Astrocyte (in vitro differentiated cells and primary cell): ENCODE measurements at regions not wholly inside any gene's neighbourhood (a gene's known extent, or its start where the extent isn't known, plus 50 kb on each side); places are given as distances from the start of the nearest gene placed in this dataset.

ENCODE experiments used
- DNase-seq: peaks from one replicate; pipeline ENCODE4 v3.0.0-alpha.2; 2010; ENCODE audit warnings: low read depth
- FAIRE-seq: peaks from 2 replicates; lab custom pipeline; 2011; peaks lifted over from hg19 to GRCh38; lab: Jason Lieb, UNC
- H2AFZ ChIP-seq: 2 replicates; pipeline ENCODE4 v1.6.0; 2012; ENCODE audit warnings: low read depth, low read length, inconsistent platforms
- H3K27ac ChIP-seq: 2 replicates; pipeline ENCODE4 v1.5.1; 2011; ENCODE audit warnings: low read depth, low read length, inconsistent platforms
- H3K27me3 ChIP-seq: 2 replicates; pipeline ENCODE4 v1.6.0; 2011; ENCODE audit warnings: low read length, inconsistent platforms; ENCODE audit not compliant: insufficient read depth
- H3K36me3 ChIP-seq: 2 replicates; pipeline ENCODE4 v1.5.1; 2011; ENCODE audit warnings: low read length, inconsistent platforms; ENCODE audit not compliant: insufficient read depth
- H3K4me1 ChIP-seq: 2 replicates; pipeline ENCODE4 v1.5.1; 2011; ENCODE audit warnings: low read length, inconsistent platforms; ENCODE audit not compliant: insufficient read depth
- H3K4me2 ChIP-seq: 2 replicates; pipeline ENCODE4 v1.6.0; 2012; ENCODE audit warnings: low read length, inconsistent platforms
- H3K4me3 ChIP-seq: 2 replicates; pipeline ENCODE4 v1.5.1; 2011; ENCODE audit warnings: low read depth, mild to moderate bottlenecking, low read length, inconsistent platforms; ENCODE audit not compliant: insufficient read depth
- H3K79me2 ChIP-seq: 2 replicates; pipeline ENCODE4 v1.6.0; 2012; ENCODE audit warnings: mild to moderate bottlenecking, low read length, inconsistent platforms; ENCODE audit not compliant: insufficient read depth
- H3K9ac ChIP-seq: 2 replicates; pipeline ENCODE4 v1.6.0; 2012; ENCODE audit warnings: mild to moderate bottlenecking, low read length, inconsistent platforms
- H3K9me3 ChIP-seq: 2 replicates; pipeline ENCODE4 v1.5.1; 2012; ENCODE audit warnings: low read depth, mild to moderate bottlenecking, low read length, inconsistent platforms; ENCODE audit not compliant: insufficient read depth
- H4K20me1 ChIP-seq: 2 replicates; pipeline ENCODE4 v1.6.0; 2012; ENCODE audit warnings: low read length, inconsistent platforms; ENCODE audit not compliant: insufficient read depth
- H3K27ac Mint-ChIP-seq: one replicate; pipeline ENCODE4 v1.8.0; 2021; ENCODE audit warnings: mild to moderate bottlenecking, mixed read lengths; ENCODE audit not compliant: unreplicated experiment
- H3K27me3 Mint-ChIP-seq: one replicate; pipeline ENCODE4 v1.8.0; 2021; ENCODE audit warnings: low read depth, mixed read lengths; ENCODE audit not compliant: unreplicated experiment
- H3K36me3 Mint-ChIP-seq: one replicate; pipeline ENCODE4 v1.8.0; 2021; ENCODE audit warnings: low read depth, mixed read lengths; ENCODE audit not compliant: unreplicated experiment
- H3K4me1 Mint-ChIP-seq: one replicate; pipeline ENCODE4 v1.8.0; 2021; ENCODE audit warnings: low read depth, mixed read lengths; ENCODE audit not compliant: unreplicated experiment
- H3K4me3 Mint-ChIP-seq: one replicate; pipeline ENCODE4 v1.8.0; 2021; ENCODE audit warnings: mild to moderate bottlenecking, moderate library complexity, mixed read lengths; ENCODE audit not compliant: unreplicated experiment
- H3K9me3 Mint-ChIP-seq: one replicate; pipeline ENCODE4 v1.8.0; 2021; ENCODE audit warnings: mild to moderate bottlenecking, mixed read lengths; ENCODE audit not compliant: unreplicated experiment
- CTCF ChIP-seq: IDR thresholded peaks from 2 replicates; pipeline ENCODE4 v1.5.1; 2011; ENCODE audit warnings: low read depth, mild to moderate bottlenecking, inconsistent platforms, low read length, moderate library complexity; ENCODE audit not compliant: insufficient read depth
- EZH2 ChIP-seq: IDR thresholded peaks from 2 replicates; pipeline ENCODE4 v1.6.1; 2012; ENCODE audit warnings: mild to moderate bottlenecking, low read length, inconsistent platforms; ENCODE audit not compliant: insufficient read depth

GRCh38 chr10:128242641-128243040 is 116.4 kb upstream of the MKI67 start:
- Histone ChIP-seq H3K27ac (no peak overlapping the region), H3K4me2 (no peak overlapping the region), H3K79me2 (no peaks in the 10 kb centered on the region), H3K4me1 (no peaks in the 10 kb centered on the region), H2AFZ (no peak overlapping the region), H3K9ac (no peak overlapping the region), H3K36me3 (no peaks in the 10 kb centered on the region), H4K20me1 (no peaks in the 10 kb centered on the region), H3K4me3 (no peak overlapping the region), H3K27me3 (no peaks in the 10 kb centered on the region), H3K9me3 (no peaks in the 10 kb centered on the region)
- FAIRE-seq (no peak), DNase-seq (no peak)
- Mint-ChIP-seq H3K36me3 (no peaks in the 10 kb centered on the region), H3K4me3 (no peak overlapping the region), H3K4me1 (no peaks in the 10 kb centered on the region), H3K9me3 (peaks cover 3% of the 10 kb centered on the region), H3K27ac (no peak overlapping the region), H3K27me3 (peaks cover 12% of the 10 kb centered on the region)
- TF ChIP-seq CTCF (no peak), EZH2 (no peak)

- Mint-ChIP-seq H3K4me1 (no peaks in the 10 kb centered on the region), H3K27ac (no peak overlapping the region), H3K27me3 (peaks cover 12% of the 10 kb centered on the region), H3K4me3 (no peak overlapping the region), H3K9me3 (peaks cover 3% of the 10 kb centered on the region), H3K36me3 (no peaks in the 10 kb centered on the region)
- no peaks in the 10 kb centered on the region for H3K27me3 ChIP-seq
- no peak overlapping the region for H3K4me2 ChIP-seq
- no peak for FAIRE-seq
- H3K9ac ChIP-seq, result no peak overlapping the region
- no peak overlapping the region for H3K4me3 ChIP-seq
- H3K27ac ChIP-seq, result no peak overlapping the region
- H3K79me2 ChIP-seq, result no peaks in the 10 kb centered on the region
- no peak for DNase-seq
- H2AFZ ChIP-seq, result no peak overlapping the region
- no peaks in the 10 kb centered on the region for H3K9me3 ChIP-seq
- H3K36me3 ChIP-seq, result no peaks in the 10 kb centered on the region
- no peaks in the 10 kb centered on the region for H4K20me1 ChIP-seq
- no peaks in the 10 kb centered on the region for H3K4me1 ChIP-seq
- TF ChIP-seq EZH2 (no peak), CTCF (no peak)
Observed at GRCh38 chr10:128245026-128245425, 118.8 kb upstream of the MKI67 start.

GRCh38 chr10:128247576-128247975 is 121.4 kb upstream of the MKI67 start:
- Mint-ChIP-seq H3K4me1 (no peaks in the 10 kb centered on the region), H3K4me3 (no peak overlapping the region), H3K36me3 (no peaks in the 10 kb centered on the region), H3K27me3 (peaks cover 17% of the 10 kb centered on the region), H3K9me3 (peaks cover 3% of the 10 kb centered on the region), H3K27ac (no peak overlapping the region)
- no peaks in the 10 kb centered on the region for H4K20me1 ChIP-seq
- H3K4me3 ChIP-seq, result no peak overlapping the region
- no peak overlapping the region for H3K4me2 ChIP-seq
- no peaks in the 10 kb centered on the region for H3K9me3 ChIP-seq
- FAIRE-seq (no peak), DNase-seq (no peak)
- H3K27me3 ChIP-seq, result no peaks in the 10 kb centered on the region
- no peak overlapping the region for H2AFZ ChIP-seq
- TF ChIP-seq EZH2 (no peak), CTCF (no peak)
- no peak overlapping the region for H3K27ac ChIP-seq
- no peak overlapping the region for H3K9ac ChIP-seq
- H3K79me2 ChIP-seq, result no peaks in the 10 kb centered on the region
- H3K36me3 ChIP-seq, result no peaks in the 10 kb centered on the region
- no peaks in the 10 kb centered on the region for H3K4me1 ChIP-seq
